HepG2 (cell line): ENCODE measurements at regions not wholly inside any gene's neighbourhood (a gene's known extent, or its start where the extent isn't known, plus 50 kb on each side); places are given as distances from the start of the nearest gene placed in this dataset.

Experiments used
- ATAC-seq: fragments of 200-7000 bp; cut with Tn5 transposase; 3 replicates; pipeline ENCODE4 v1.9.1; 2020; ENCODE audit warnings: mild to moderate bottlenecking, moderate library complexity
- BruUV-seq: library from RNA; stranded (reverse); fragments of 400-500 nt; replicated peaks from 2 replicates; lab custom pipeline; 2021; lab: Mats Ljungman, UMichigan
- CTCF ChIA-PET: fragments of 300-600 bp; formaldehyde crosslinking; extraction: SDS; loops from one replicate; lab custom pipeline; 2021; ENCODE audit warnings: low total read pairs, inconsistent platforms, low intra/inter-chr PET ratio; lab: Yijun Ruan, JAX
- POLR2A ChIA-PET: fragments of 350-600 bp; sonication (Branson Sonifier 250); formaldehyde crosslinking; loops from one replicate; lab custom pipeline; 2020; ENCODE audit warnings: antibody characterized with exemption, inconsistent platforms; lab: Yijun Ruan, JAX
- DNase-seq: peaks from one replicate; pipeline ENCODE4 v3.0.0-alpha.2; 2015; ENCODE audit warnings: low spot score
- FAIRE-seq: peaks from 3 replicates; lab custom pipeline; 2011; peaks lifted over from hg19 to GRCh38; lab: Jason Lieb, UNC
- H2AFZ ChIP-seq: one replicate; pipeline ENCODE4 v1.6.1; 2011; ENCODE audit warnings: low read length, inconsistent platforms
- H3K27ac ChIP-seq: fragments of 300-600 bp; 3 replicates; pipeline ENCODE4 v1.8.0; 2011; ENCODE audit warnings: mixed run types, mild to moderate bottlenecking, mixed read lengths, low read length, inconsistent platforms; ENCODE audit not compliant: insufficient read depth; ENCODE audit errors: extremely low read length
- H3K27me3 ChIP-seq, 2 experiments: fragments of 200-600 bp in 1 of 2; 2 replicates in 1 of 2; 3 replicates in 1 of 2; pipeline versions ENCODE4 v1.6.0 to v1.8.0; 2011; ENCODE audit warnings: low read length in 2 of 2, mild to moderate bottlenecking in 2 of 2, moderate library complexity in 2 of 2, inconsistent platforms in 1 of 2; ENCODE audit not compliant: insufficient read depth in 2 of 2, control insufficient read depth in 1 of 2
- H3K36me3 ChIP-seq, 2 experiments: fragments of 200-600 bp in 1 of 2; replicated peaks in 1 of 2; 2 replicates in 1 of 2; 3 replicates in 1 of 2; pipeline versions ENCODE4 v1.5.1 to v1.8.0; 2011; ENCODE audit warnings: low read length in 2 of 2, inconsistent platforms in 1 of 2; ENCODE audit not compliant: insufficient read depth in 2 of 2, control insufficient read depth in 1 of 2
- H3K4me1 ChIP-seq: 2 replicates; pipeline ENCODE4 v1.5.1; 2012; ENCODE audit warnings: low read length, inconsistent platforms; ENCODE audit not compliant: insufficient read depth
- H3K4me2 ChIP-seq: 2 replicates; pipeline ENCODE4 v1.6.0; 2011; ENCODE audit warnings: low read depth, low read length, inconsistent platforms
- H3K4me3 ChIP-seq, 3 experiments: fragments of 200-600 bp in 1 of 3; sonication (generic), shearing (Covaris generic) in 1 of 3; replicated peaks in 1 of 3; 2 replicates each; pipeline ENCODE4 v1.5.1; 2011 to 2016; ENCODE audit warnings: low read length in 3 of 3, inconsistent platforms in 2 of 3, low read depth in 2 of 3, mild to moderate bottlenecking in 2 of 3, control low read depth in 1 of 3, mixed read lengths in 1 of 3; ENCODE audit not compliant: insufficient read depth in 1 of 3
- H3K79me2 ChIP-seq: one replicate; pipeline ENCODE4 v1.6.1; 2011; ENCODE audit warnings: low read length, inconsistent platforms; ENCODE audit not compliant: insufficient read depth
- H3K9ac ChIP-seq: 2 replicates; pipeline ENCODE4 v1.6.0; 2011; ENCODE audit warnings: mild to moderate bottlenecking, low read depth, low read length, inconsistent platforms; ENCODE audit not compliant: insufficient read depth
- H3K9me3 ChIP-seq: 2 replicates; pipeline ENCODE4 v1.5.1; 2012; ENCODE audit warnings: mild to moderate bottlenecking, low read length
- H4K20me1 ChIP-seq: 2 replicates; pipeline ENCODE4 v1.6.0; 2011; ENCODE audit warnings: inconsistent platforms, mild to moderate bottlenecking, low read length, moderate library complexity; ENCODE audit not compliant: insufficient read depth
- ARID2 ChIP-seq: sonication (generic); formaldehyde crosslinking; IDR thresholded peaks from 2 replicates; pipeline ENCODE4 v1.8.1; 2022; ENCODE audit warnings: mild to moderate bottlenecking, missing genetic modification reagents, borderline replicate concordance
- ARID3A ChIP-seq: IDR thresholded peaks from 2 replicates; pipeline ENCODE4 v1.6.1; 2012; ENCODE audit warnings: low read depth, low read length, improper control_type of control experiment
- FOSL2 ChIP-seq: sonication (generic); formaldehyde crosslinking; IDR thresholded peaks from 2 replicates; pipeline ENCODE4 v1.4.0; 2020; ENCODE audit warnings: missing genetic modification reagents
- LRRFIP1 ChIP-seq: sonication (generic); formaldehyde crosslinking; conservative IDR thresholded peaks from 2 replicates; pipeline ENCODE4 v1.4.0; 2020; ENCODE audit warnings: missing genetic modification reagents
- NCOR1 ChIP-seq: fragments of 200-600 bp; sonication (generic); IDR thresholded peaks from 2 replicates; pipeline ENCODE4 v1.7.0; 2017; ENCODE audit warnings: antibody characterized with exemption, low read length, borderline replicate concordance
- TEAD3 ChIP-seq: optimal IDR thresholded peaks from 2 replicates; pipeline ENCODE3; 2016; ENCODE audit warnings: borderline replicate concordance
- THYN1 ChIP-seq: sonication (generic); formaldehyde crosslinking; IDR thresholded peaks from 2 replicates; pipeline ENCODE4 v1.8.1; 2023; ENCODE audit warnings: low read depth, mild to moderate bottlenecking, moderate library complexity, missing genetic modification reagents, borderline replicate concordance
- ZNF570 ChIP-seq: sonication (generic); formaldehyde crosslinking; IDR thresholded peaks from 2 replicates; pipeline ENCODE4 v1.4.0; 2020; ENCODE audit warnings: mild to moderate bottlenecking, missing genetic modification reagents, borderline replicate concordance
- ZNF768 ChIP-seq: sonication (generic); formaldehyde crosslinking; IDR thresholded peaks from 2 replicates; pipeline ENCODE4 v1.4.0; 2020; ENCODE audit warnings: missing genetic modification reagents
- WGBS: methylation state at CpG from one replicate; pipeline ENCODE4 v1.1.6; 2017; ENCODE audit warnings: low lambda C conversion rate; 5-methylcytosine and 5-hydroxymethylcytosine counted together
- in situ Hi-C: cut with HindIII; loops from 2 replicates; pipeline ENCODE4 v1.10.0; 2017; ENCODE audit warnings: low pct_unique_long_range_greater_than_20kb; ENCODE audit not compliant: extremely low pct_ligation_motif_present
- intact Hi-C: fragments of 100-400 bp; cut with micrococcal nuclease; formaldehyde crosslinking; loops from one replicate; pipeline ENCODE4 v1.10.0; 2022; ENCODE audit not compliant: unreplicated experiment
- TF ChIP-seq, protein P1 (sequence below): sonication (generic); formaldehyde crosslinking; IDR thresholded peaks from 2 replicates; pipeline ENCODE4 v1.5.0; 2020; ENCODE audit warnings: missing genetic modification reagents, mild to moderate bottlenecking, borderline replicate concordance

- TF ChIP-seq TEAD3 (CRISPR knock-in tag) (peak; percentile 33), THYN1 (no peak), LRRFIP1 (CRISPR knock-in tag) (no peak)
Measured at GRCh38 chr17:31593806-31594205, 202.3 kb downstream of the RAB11FIP4 start (continued).

GRCh38 chr17:31591924-31592323 is 200.4 kb downstream of the RAB11FIP4 start:
- H3K36me3 ChIP-seq, result no peaks in the 10 kb centered on the region
- peak; percentile 95 for TF ChIP-seq ZNF768 (CRISPR knock-in tag)
- TF ChIP-seq ZNF570, result no peak
- FAIRE-seq (no peak), ATAC-seq (no peak), DNase-seq (no peak)
- no peaks in the 10 kb centered on the region for H3K9me3 ChIP-seq
- peaks cover 24% of the 10 kb centered on the region for H3K4me1 ChIP-seq
- H3K79me2 ChIP-seq, result no peaks in the 10 kb centered on the region
- H3K9ac ChIP-seq, result no peak overlapping the region
- H3K27ac ChIP-seq, result no peak overlapping the region
- H3K27me3 ChIP-seq, result no peaks in the 10 kb centered on the region
- H2AFZ ChIP-seq, result no peak overlapping the region
- in situ Hi-C loops, result no loop called here
- no peaks in the 10 kb centered on the region for H4K20me1 ChIP-seq
- CTCF ChIA-PET, result no interaction called here
- WGBS, result 86% methylated on average over 2 of the region's 2 CpGs
- no peak overlapping the region for H3K4me3 ChIP-seq
- BruUV-seq, result no TSS peak
- no peak overlapping the region for H3K4me2 ChIP-seq
- intact Hi-C loops, result no loop called here
- POLR2A ChIA-PET, result no interaction called here

- CTCF ChIA-PET, result no interaction called here
- WGBS, result 36% methylated on average over 4 of the region's 4 CpGs
- no peaks in the 10 kb centered on the region for H3K36me3 ChIP-seq
- DNase-seq, result no peak
- H3K4me3 ChIP-seq, result no peak overlapping the region
- BruUV-seq, result no TSS peak
- no peak overlapping the region for H3K9ac ChIP-seq
- H3K79me2 ChIP-seq, result no peaks in the 10 kb centered on the region
- no peak overlapping the region for H3K4me2 ChIP-seq
- in situ Hi-C loops, result no loop called here
- H4K20me1 ChIP-seq, result no peaks in the 10 kb centered on the region
- no peak overlapping the region for H3K27ac ChIP-seq
- POLR2A ChIA-PET, result no interaction called here
- intact Hi-C loops, result no loop called here
- no peak for FAIRE-seq
- H3K9me3 ChIP-seq, result no peaks in the 10 kb centered on the region
- no peaks in the 10 kb centered on the region; a peak in 1 of 5 replicates for H3K27me3 ChIP-seq
- H2AFZ ChIP-seq, result no peak overlapping the region
- ATAC-seq, result no peak
- H3K4me1 ChIP-seq, result peaks cover 4% of the 10 kb centered on the region; the same call in 1 of the 2 replicates
- TF ChIP-seq, protein P1, sequence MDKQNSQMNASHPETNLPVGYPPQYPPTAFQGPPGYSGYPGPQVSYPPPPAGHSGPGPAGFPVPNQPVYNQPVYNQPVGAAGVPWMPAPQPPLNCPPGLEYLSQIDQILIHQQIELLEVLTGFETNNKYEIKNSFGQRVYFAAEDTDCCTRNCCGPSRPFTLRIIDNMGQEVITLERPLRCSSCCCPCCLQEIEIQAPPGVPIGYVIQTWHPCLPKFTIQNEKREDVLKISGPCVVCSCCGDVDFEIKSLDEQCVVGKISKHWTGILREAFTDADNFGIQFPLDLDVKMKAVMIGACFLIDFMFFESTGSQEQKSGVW (CRISPR knock-in tag), result no peak
- TF ChIP-seq NCOR1 (no peak), ARID3A (no peak), FOSL2 (no peak), ARID2 (CRISPR knock-in tag) (no peak)
Measured at GRCh38 chr17:31588512-31588911, 197.0 kb downstream of the RAB11FIP4 start.
